K562 (cell line): ENCODE measurements at regions not wholly inside any gene's neighbourhood (a gene's known extent, or its start where the extent isn't known, plus 50 kb on each side); places are given as distances from the start of the nearest gene placed in this dataset.

Experiments used
- CHD1 ChIP-seq: fragments of 200-600 bp; sonication (generic); IDR thresholded peaks from one replicate; pipeline ENCODE4 v1.6.1; 2012; ENCODE audit warnings: mild to moderate bottlenecking, moderate library complexity, low read length, inconsistent platforms
- ELF1 ChIP-seq: fragments of 200-800 bp; sonication (Bioruptor generic); IDR thresholded peaks from 2 replicates; pipeline ENCODE4 v1.6.1; 2016; ENCODE audit warnings: missing genetic modification characterization, missing compliant biosample characterization
- MYC ChIP-seq, 2 experiments: fragments of 250-450 bp in 1 of 2; sonication (Bioruptor Pico) in 1 of 2; IDR thresholded peaks; 2 replicates each; pipeline versions ENCODE4 v1.5.1 to v1.6.1; 2012 to 2021; ENCODE audit warnings: low read depth in 2 of 2, borderline replicate concordance in 1 of 2, improper control_type of control experiment in 1 of 2, low read length in 1 of 2, mild to moderate bottlenecking in 1 of 2, moderate library complexity in 1 of 2
- POLR2AphosphoS5 ChIP-seq: IDR thresholded peaks from 2 replicates; pipeline ENCODE4 v1.6.1; 2011; ENCODE audit warnings: mild to moderate bottlenecking, low read depth, low read length, moderate library complexity; ENCODE audit not compliant: control insufficient read depth, insufficient read depth
- RAD21 ChIP-seq, 2 experiments: fragments of 250-450 bp in 1 of 2; fragments of 450-650 bp in 1 of 2; sonication (Bioruptor Pico) in 1 of 2; formaldehyde crosslinking in 1 of 2; IDR thresholded peaks in 1 of 2; conservative IDR thresholded peaks in 1 of 2; 2 replicates each; pipeline versions ENCODE4 v1.4.0 to v1.8.0; 2020 to 2022; ENCODE audit warnings: mild to moderate bottlenecking in 2 of 2, moderate library complexity in 1 of 2
- TARDBP ChIP-seq: fragments of 450-650 bp; IDR thresholded peaks from 2 replicates; pipeline ENCODE4 v1.6.1; 2016
- ZNF175 ChIP-seq: fragments of 200-800 bp; sonication (Bioruptor generic); IDR thresholded peaks from 2 replicates; pipeline ENCODE4 v1.6.1; 2016; ENCODE audit warnings: low read depth, mild to moderate bottlenecking, missing genetic modification characterization, missing compliant biosample characterization
- ZNF263 ChIP-seq: sonication (generic); formaldehyde crosslinking; IDR thresholded peaks from 2 replicates; pipeline ENCODE4 v1.8.0; 2022; ENCODE audit warnings: mild to moderate bottlenecking, missing genetic modification reagents, borderline replicate concordance
- TF ChIP-seq, protein P1 (sequence below): sonication (generic); formaldehyde crosslinking; IDR thresholded peaks from 2 replicates; pipeline ENCODE4 v1.8.0; 2022; ENCODE audit warnings: mild to moderate bottlenecking, missing genetic modification reagents, borderline replicate concordance
- TF ChIP-seq, protein P2 (sequence below): sonication (generic); IDR thresholded peaks from 2 replicates; pipeline ENCODE4 v1.6.1; 2016
- TF ChIP-seq, protein P3 (sequence below): fragments of 250-450 bp; sonication (Bioruptor Pico); IDR thresholded peaks from 2 replicates; pipeline ENCODE4 v1.9.0; 2021; ENCODE audit warnings: mild to moderate bottlenecking, inconsistent platforms
- TF ChIP-seq, protein P4 (sequence below), 3 experiments: fragments of 200-800 bp in 1 of 3; sonication (Bioruptor generic) in 1 of 3; sonication (generic) in 1 of 3; formaldehyde crosslinking in 1 of 3; IDR thresholded peaks; 2 replicates each; pipeline versions ENCODE4 v1.6.1 to v1.8.0; 2016 to 2022; ENCODE audit warnings: mild to moderate bottlenecking in 2 of 3, missing compliant biosample characterization in 2 of 3, missing genetic modification characterization in 2 of 3, missing genetic modification reagents in 1 of 3
- TF ChIP-seq, protein P5 (sequence below), 3 experiments: IDR thresholded peaks in 2 of 3; conservative IDR thresholded peaks in 1 of 3; 2 replicates each; pipeline ENCODE4 v1.5.1; 2011 to 2012; ENCODE audit warnings: low read length in 3 of 3, mild to moderate bottlenecking in 3 of 3, control low read depth in 2 of 3, improper control_type of control experiment in 1 of 3, inconsistent platforms in 1 of 3, low read depth in 1 of 3, mixed read lengths in 1 of 3, moderate library complexity in 1 of 3; ENCODE audit not compliant: insufficient read depth in 2 of 3

DNA sequence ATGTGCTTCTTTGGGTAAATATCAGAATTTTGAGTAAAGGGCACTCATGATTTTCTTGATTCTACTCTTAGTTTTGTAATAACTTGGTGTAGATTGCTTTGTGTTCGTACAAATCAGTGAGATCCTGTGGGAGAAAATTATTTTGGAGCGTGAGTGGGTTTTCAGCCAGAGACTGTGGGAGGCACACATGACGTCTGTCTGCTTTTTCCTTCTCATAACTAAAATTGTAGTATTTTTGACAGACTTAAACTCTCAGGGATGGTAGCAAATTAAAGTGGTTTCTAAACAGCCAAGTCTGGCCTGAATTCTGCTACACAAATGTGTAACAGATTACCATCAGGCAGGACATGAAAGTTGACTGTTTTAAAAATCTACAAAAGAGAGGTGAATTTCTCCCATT is 222.6 kb downstream of the OTOR start:
- TF ChIP-seq CHD1 (no peak), TARDBP (no peak), MYC (IDR thresholded peaks at IDR 0.05; ENCODE audit: low read depth, low read length) (no peak), MYC (CRISPR knock-in tag; IDR thresholded peaks at IDR 0.05; ENCODE audit: borderline replicate concordance, low read depth) (no peak), RAD21 (CRISPR knock-in tag; conservative IDR thresholded peaks at IDR 0.05 in 1 of 2, IDR thresholded peaks at IDR 0.05 in 1 of 2) (no peak), POLR2AphosphoS5 (no peak), ZNF263 (CRISPR knock-in tag) (no peak), ZNF175 (CRISPR knock-in tag) (no peak), ELF1 (no peak)
- TF ChIP-seq, protein P1, sequence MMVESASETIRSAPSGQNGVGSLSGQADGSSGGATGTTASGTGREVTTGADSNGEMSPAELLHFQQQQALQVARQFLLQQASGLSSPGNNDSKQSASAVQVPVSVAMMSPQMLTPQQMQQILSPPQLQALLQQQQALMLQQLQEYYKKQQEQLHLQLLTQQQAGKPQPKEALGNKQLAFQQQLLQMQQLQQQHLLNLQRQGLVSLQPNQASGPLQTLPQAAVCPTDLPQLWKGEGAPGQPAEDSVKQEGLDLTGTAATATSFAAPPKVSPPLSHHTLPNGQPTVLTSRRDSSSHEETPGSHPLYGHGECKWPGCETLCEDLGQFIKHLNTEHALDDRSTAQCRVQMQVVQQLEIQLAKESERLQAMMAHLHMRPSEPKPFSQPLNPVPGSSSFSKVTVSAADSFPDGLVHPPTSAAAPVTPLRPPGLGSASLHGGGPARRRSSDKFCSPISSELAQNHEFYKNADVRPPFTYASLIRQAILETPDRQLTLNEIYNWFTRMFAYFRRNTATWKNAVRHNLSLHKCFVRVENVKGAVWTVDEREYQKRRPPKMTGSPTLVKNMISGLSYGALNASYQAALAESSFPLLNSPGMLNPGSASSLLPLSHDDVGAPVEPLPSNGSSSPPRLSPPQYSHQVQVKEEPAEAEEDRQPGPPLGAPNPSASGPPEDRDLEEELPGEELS: no peak
- TF ChIP-seq, protein P2, sequence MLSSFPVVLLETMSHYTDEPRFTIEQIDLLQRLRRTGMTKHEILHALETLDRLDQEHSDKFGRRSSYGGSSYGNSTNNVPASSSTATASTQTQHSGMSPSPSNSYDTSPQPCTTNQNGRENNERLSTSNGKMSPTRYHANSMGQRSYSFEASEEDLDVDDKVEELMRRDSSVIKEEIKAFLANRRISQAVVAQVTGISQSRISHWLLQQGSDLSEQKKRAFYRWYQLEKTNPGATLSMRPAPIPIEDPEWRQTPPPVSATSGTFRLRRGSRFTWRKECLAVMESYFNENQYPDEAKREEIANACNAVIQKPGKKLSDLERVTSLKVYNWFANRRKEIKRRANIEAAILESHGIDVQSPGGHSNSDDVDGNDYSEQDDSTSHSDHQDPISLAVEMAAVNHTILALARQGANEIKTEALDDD: no peak
- TF ChIP-seq, protein P3, sequence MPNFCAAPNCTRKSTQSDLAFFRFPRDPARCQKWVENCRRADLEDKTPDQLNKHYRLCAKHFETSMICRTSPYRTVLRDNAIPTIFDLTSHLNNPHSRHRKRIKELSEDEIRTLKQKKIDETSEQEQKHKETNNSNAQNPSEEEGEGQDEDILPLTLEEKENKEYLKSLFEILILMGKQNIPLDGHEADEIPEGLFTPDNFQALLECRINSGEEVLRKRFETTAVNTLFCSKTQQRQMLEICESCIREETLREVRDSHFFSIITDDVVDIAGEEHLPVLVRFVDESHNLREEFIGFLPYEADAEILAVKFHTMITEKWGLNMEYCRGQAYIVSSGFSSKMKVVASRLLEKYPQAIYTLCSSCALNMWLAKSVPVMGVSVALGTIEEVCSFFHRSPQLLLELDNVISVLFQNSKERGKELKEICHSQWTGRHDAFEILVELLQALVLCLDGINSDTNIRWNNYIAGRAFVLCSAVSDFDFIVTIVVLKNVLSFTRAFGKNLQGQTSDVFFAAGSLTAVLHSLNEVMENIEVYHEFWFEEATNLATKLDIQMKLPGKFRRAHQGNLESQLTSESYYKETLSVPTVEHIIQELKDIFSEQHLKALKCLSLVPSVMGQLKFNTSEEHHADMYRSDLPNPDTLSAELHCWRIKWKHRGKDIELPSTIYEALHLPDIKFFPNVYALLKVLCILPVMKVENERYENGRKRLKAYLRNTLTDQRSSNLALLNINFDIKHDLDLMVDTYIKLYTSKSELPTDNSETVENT (CRISPR knock-in tag): no peak
- TF ChIP-seq, protein P4, sequence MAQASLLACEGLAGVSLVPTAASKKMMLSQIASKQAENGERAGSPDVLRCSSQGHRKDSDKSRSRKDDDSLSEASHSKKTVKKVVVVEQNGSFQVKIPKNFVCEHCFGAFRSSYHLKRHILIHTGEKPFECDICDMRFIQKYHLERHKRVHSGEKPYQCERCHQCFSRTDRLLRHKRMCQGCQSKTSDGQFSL (CRISPR knock-in tag; IDR thresholded peaks at IDR 0.05): no peak
- TF ChIP-seq, protein P4 (tag; IDR thresholded peaks at IDR 0.05): no peak
- TF ChIP-seq, protein P5, sequence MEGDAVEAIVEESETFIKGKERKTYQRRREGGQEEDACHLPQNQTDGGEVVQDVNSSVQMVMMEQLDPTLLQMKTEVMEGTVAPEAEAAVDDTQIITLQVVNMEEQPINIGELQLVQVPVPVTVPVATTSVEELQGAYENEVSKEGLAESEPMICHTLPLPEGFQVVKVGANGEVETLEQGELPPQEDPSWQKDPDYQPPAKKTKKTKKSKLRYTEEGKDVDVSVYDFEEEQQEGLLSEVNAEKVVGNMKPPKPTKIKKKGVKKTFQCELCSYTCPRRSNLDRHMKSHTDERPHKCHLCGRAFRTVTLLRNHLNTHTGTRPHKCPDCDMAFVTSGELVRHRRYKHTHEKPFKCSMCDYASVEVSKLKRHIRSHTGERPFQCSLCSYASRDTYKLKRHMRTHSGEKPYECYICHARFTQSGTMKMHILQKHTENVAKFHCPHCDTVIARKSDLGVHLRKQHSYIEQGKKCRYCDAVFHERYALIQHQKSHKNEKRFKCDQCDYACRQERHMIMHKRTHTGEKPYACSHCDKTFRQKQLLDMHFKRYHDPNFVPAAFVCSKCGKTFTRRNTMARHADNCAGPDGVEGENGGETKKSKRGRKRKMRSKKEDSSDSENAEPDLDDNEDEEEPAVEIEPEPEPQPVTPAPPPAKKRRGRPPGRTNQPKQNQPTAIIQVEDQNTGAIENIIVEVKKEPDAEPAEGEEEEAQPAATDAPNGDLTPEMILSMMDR (IDR thresholded peaks at IDR 0.05 in 2 of 3, conservative IDR thresholded peaks at IDR 0.05 in 1 of 3; ENCODE audit: insufficient read depth in 2 of 3, low read depth in 1 of 3, low read length in 3 of 3): no peak
